NT2/D1 (cell line): ENCODE measurements at regions not wholly inside any gene's neighbourhood (a gene's known extent, or its start where the extent isn't known, plus 50 kb on each side); places are given as distances from the start of the nearest gene placed in this dataset.

Experiments used
- YY1 ChIP-seq: IDR thresholded peaks from 2 replicates; pipeline ENCODE4 v1.6.1; 2011; ENCODE audit not compliant: insufficient read length, insufficient read depth
- ZNF274 ChIP-seq: IDR thresholded peaks from 2 replicates; pipeline ENCODE4 v1.6.1; 2011; ENCODE audit warnings: mild to moderate bottlenecking, low read depth, low read length

DNA sequence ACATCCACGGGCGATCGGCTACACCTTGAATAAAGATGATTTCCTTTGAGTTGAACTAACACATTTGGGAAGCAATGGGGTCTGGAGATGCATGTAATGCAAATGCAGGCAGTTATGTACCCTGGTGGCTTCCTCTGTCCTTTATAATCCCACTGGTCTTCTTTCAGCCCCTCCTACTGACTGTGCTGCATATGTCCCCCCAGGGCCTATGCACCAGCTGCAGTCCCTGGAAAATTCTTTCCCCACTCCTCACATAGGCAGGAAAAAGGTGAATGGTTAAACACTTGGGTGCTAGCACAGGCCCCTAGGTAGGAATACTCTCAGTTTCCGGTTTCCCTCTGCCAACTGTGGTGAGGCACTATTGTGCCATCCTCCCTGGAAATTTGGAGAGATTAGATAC lies 294.8 kb upstream of the SOX5 start:
- no peak for TF ChIP-seq YY1
- no peak for TF ChIP-seq ZNF274
